Kidney (tissue), 13 donors: ENCODE measurements at regions not wholly inside any gene's neighbourhood (a gene's known extent, or its start where the extent isn't known, plus 50 kb on each side); places are given as distances from the start of the nearest gene placed in this dataset.

Experiments
- DNase-seq, 5 donors: peaks; one replicate each; pipeline ENCODE4 v3.0.0-alpha.2; 2013 to 2020
- FAIRE-seq: peaks from 2 replicates; lab custom pipeline; 2012; peaks lifted over from hg19 to GRCh38; lab: Jason Lieb, UNC
- H3K27ac ChIP-seq, 2 donors: one replicate each; pipeline ENCODE4 v1.7.0; 2013; ENCODE audit warnings: low read depth in 2 of 2, low read length in 2 of 2, inconsistent platforms in 1 of 2
- H3K27me3 ChIP-seq: one replicate; pipeline ENCODE4 v1.7.1; 2013; ENCODE audit warnings: low read length, inconsistent platforms; ENCODE audit not compliant: control insufficient read depth, insufficient read depth
- H3K36me3 ChIP-seq, 3 donors: one replicate each; pipeline versions ENCODE4 v1.7.0 to v1.7.1; 2013; ENCODE audit warnings: low read length in 3 of 3, control low read depth in 1 of 3, inconsistent platforms in 1 of 3; ENCODE audit not compliant: insufficient read depth in 3 of 3, control insufficient read depth in 2 of 3
- H3K4me1 ChIP-seq, 3 donors: one replicate each; pipeline versions ENCODE4 v1.7.0 to v1.7.1; 2013; ENCODE audit warnings: low read length in 3 of 3, inconsistent platforms in 1 of 3, low read depth in 1 of 3; ENCODE audit not compliant: control insufficient read depth in 2 of 3, insufficient read depth in 2 of 3
- H3K4me3 ChIP-seq, 3 donors: one replicate each; pipeline versions ENCODE4 v1.7.0 to v1.8.1; 2013; ENCODE audit warnings: low read length in 3 of 3, control low read depth in 1 of 3, inconsistent platforms in 1 of 3
- H3K9ac ChIP-seq, 3 donors: one replicate each; pipeline versions ENCODE4 v1.7.0 to v1.7.1; 2013; ENCODE audit warnings: low read length in 3 of 3, control low read depth in 1 of 3, inconsistent platforms in 1 of 3
- H3K9me3 ChIP-seq, 3 donors: one replicate each; pipeline versions ENCODE4 v1.7.0 to v1.7.1; 2013; ENCODE audit warnings: low read length in 3 of 3, control low read depth in 1 of 3, inconsistent platforms in 1 of 3; ENCODE audit not compliant: control insufficient read depth in 2 of 3, insufficient read depth in 1 of 3
- intact Hi-C: fragments of 100-400 bp; cut with DNase I; formaldehyde crosslinking; loops from one replicate; pipeline ENCODE4 v1.11.1; 2022
- TF ChIP-seq, protein P1 (sequence below): IDR thresholded peaks from 3 replicates; pipeline ENCODE4 v1.5.1; 2012; ENCODE audit warnings: mild to moderate bottlenecking, moderate library complexity, borderline replicate concordance; ENCODE audit not compliant: insufficient read depth; ENCODE audit errors: extremely low read depth
- donor health status: control.
- donor health status: control.
- donor health status: control.
- donor health status: control.
- donor health status: control.
- donor health status: DM: yes; HTN: yes; CAD: no.
- donor health status: Normal renal cell carcinoma (clear cell type).

DNA sequence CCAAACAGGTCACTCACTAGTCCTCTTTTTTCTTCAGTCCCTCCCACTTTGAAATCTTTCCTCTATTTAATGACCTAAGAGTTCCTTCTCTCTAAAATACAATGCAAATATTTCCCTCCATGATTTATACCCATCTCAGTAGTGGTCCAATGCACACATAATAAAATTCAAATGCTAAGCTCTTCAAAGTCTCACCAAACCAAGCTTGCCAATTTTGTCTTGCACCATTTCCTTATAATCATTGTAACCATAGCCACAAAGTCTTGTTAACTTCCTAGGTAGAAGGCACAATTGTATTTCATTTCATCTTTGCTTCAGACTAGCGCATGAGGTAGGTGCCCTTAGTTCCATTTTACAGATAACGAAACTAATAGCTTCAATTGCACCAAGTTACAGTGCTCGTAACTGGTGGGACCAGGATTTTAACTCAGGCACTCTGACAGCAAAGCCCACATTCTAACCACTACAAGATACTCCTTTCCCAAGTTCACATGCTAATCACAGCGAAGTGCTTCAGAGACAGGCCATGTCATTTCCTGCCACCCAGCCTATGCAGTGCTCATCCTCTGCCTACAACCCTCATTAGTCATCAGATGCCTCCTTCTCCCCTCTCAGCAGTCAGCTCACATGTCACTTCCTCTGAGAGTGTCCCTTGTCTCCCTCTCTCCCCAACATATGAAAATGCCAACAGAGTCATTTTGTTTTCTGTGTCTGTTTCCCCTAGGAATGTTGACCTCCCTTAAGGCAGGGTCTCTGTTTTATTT lies 66.9 kb upstream of the PPARGC1A start:
- FAIRE-seq (no peak), DNase-seq (no peak)
- H3K27ac ChIP-seq: no peak overlapping the region
- intact Hi-C loops: no loop called here
- TF ChIP-seq, protein P1, sequence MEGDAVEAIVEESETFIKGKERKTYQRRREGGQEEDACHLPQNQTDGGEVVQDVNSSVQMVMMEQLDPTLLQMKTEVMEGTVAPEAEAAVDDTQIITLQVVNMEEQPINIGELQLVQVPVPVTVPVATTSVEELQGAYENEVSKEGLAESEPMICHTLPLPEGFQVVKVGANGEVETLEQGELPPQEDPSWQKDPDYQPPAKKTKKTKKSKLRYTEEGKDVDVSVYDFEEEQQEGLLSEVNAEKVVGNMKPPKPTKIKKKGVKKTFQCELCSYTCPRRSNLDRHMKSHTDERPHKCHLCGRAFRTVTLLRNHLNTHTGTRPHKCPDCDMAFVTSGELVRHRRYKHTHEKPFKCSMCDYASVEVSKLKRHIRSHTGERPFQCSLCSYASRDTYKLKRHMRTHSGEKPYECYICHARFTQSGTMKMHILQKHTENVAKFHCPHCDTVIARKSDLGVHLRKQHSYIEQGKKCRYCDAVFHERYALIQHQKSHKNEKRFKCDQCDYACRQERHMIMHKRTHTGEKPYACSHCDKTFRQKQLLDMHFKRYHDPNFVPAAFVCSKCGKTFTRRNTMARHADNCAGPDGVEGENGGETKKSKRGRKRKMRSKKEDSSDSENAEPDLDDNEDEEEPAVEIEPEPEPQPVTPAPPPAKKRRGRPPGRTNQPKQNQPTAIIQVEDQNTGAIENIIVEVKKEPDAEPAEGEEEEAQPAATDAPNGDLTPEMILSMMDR: no peak
- no peaks in the 10 kb centered on the region for H3K36me3 ChIP-seq
- H3K9ac ChIP-seq: no peak overlapping the region
- H3K27me3 ChIP-seq: no peaks in the 10 kb centered on the region
- no peaks in the 10 kb centered on the region for H3K4me1 ChIP-seq
- H3K4me3 ChIP-seq: no peak overlapping the region
- peaks cover 0 to 2% (median 0%) of the 10 kb centered on the region in 3 donors for H3K9me3 ChIP-seq

DNA sequence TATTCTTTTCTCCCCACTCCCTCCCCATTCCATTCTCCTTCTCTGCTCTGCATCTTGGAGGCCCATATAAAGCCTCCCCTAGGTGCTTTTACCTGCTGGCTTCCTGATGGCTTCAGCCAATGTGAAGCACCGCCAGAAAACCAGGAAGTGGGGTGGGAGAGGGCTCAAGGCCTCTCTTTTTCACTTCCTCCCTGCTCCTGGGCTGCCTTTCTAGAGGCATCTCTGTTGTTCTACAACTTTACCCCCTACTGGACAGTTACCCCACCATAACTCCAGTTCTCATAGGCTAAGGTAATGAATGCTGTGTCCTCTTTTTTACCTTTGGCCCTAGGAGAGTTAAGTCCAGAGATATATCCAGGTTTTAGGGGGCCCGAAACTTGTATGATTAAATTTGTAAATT lies 62.4 kb upstream of the PPARGC1A start:
- DNase-seq: no peak
- no peaks in the 10 kb centered on the region for H3K4me1 ChIP-seq
- no peak for FAIRE-seq
- no peak overlapping the region for H3K27ac ChIP-seq
- no peak overlapping the region for H3K9ac ChIP-seq
- no peak overlapping the region for H3K4me3 ChIP-seq
- H3K36me3 ChIP-seq: no peaks in the 10 kb centered on the region
- H3K9me3 ChIP-seq: no peaks in the 10 kb centered on the region
- intact Hi-C loops: no loop called here
- H3K27me3 ChIP-seq: no peaks in the 10 kb centered on the region
- TF ChIP-seq, protein P1: no peak

DNA sequence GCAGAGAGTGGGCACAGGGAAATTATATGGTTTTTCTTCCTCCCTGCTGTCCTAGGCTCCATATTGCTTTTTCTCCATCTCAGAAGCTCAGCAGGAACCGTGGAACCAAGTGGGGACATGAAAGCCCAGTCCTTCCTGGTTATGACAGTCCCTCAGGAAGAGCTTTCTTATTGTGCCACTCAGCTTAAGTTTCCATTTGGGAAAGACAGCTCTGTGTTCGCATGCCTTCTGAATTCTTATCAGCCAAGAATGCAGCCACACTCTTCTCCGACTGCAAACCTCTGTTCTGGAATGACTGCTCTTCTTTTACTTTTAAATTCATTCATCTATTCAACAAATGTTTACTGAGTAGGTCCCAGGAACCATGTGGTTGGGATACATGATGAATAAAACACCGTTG lies 58.0 kb upstream of the PPARGC1A start:
- H3K36me3 ChIP-seq: no peaks in the 10 kb centered on the region
- no peaks in the 10 kb centered on the region for H3K9me3 ChIP-seq
- no peaks in the 10 kb centered on the region for H3K27me3 ChIP-seq
- intact Hi-C loops: no loop called here
- no peak overlapping the region for H3K27ac ChIP-seq
- H3K4me3 ChIP-seq: no peak overlapping the region
- TF ChIP-seq, protein P1: no peak
- no peak for DNase-seq
- H3K4me1 ChIP-seq: no peaks in the 10 kb centered on the region
- H3K9ac ChIP-seq: no peak overlapping the region
- no peak for FAIRE-seq

DNA sequence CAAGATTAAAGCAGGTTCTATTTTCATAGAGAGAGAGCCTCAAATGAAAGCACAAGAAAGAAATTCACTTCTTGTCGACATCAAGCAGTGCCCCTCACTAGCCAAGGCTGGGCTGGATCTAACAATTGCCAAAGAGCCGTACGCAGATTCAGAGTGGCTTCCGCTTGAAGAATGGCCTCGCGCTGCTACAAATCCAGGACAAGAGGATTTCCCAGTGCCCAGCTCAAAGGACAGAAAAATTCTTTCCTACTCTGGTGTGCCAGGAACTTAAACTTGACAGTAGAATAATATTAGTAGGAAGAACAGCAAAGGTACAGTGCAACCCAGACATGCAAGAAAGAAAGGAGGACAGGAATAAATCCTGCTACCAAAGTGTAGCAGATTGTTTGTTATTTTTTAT lies 56.5 kb upstream of the PPARGC1A start:
- no peak overlapping the region for H3K27ac ChIP-seq
- H3K9ac ChIP-seq: no peak overlapping the region

More for the DNA sequence above, 56.5 kb upstream of the PPARGC1A start:
- Histone ChIP-seq H3K9me3 (no peaks in the 10 kb centered on the region), H3K4me3 (no peak overlapping the region), H3K36me3 (no peaks in the 10 kb centered on the region), H3K27me3 (no peaks in the 10 kb centered on the region), H3K4me1 (no peaks in the 10 kb centered on the region)
- no peak for FAIRE-seq
- intact Hi-C loops: no loop called here
- TF ChIP-seq, protein P1: no peak
- no peak for DNase-seq
